C4-2B (cell line): ENCODE measurements at regions not wholly inside any gene's neighbourhood (a gene's known extent, or its start where the extent isn't known, plus 50 kb on each side); places are given as distances from the start of the nearest gene placed in this dataset.
"Not testable (repeated sequence)": the region's sequence is repeated elsewhere in the genome, so short reads cannot be mapped to it uniquely, and the experiment has no call there.

Experiments
- H3K27ac ChIP-seq: fragments of 450-650 bp; 2 replicates; pipeline ENCODE4 v1.5.1; 2017
- CTCF ChIP-seq: fragments of 450-650 bp; conservative IDR thresholded peaks from 2 replicates; pipeline ENCODE4 v1.5.1; 2017; ENCODE audit warnings: mild to moderate bottlenecking
- ZFX ChIP-seq: fragments of 450-650 bp; IDR thresholded peaks from 2 replicates; pipeline ENCODE4 v1.6.1; 2017

- TF ChIP-seq ZFX (no peak), CTCF (no peak)
- H3K27ac ChIP-seq: no peak overlapping the region
Observed at GRCh38 chrX:27136325-27136724, 326.8 kb downstream of the PPP4R3C start.

GRCh38 chrX:27132862-27133261, 330.3 kb downstream of the PPP4R3C start:
- TF ChIP-seq CTCF: no peak
- no peak for TF ChIP-seq ZFX
- H3K27ac ChIP-seq: no peak overlapping the region

- not testable (repeated sequence) for H3K27ac ChIP-seq
Observed at GRCh38 chrX:27087176-27087575, 376.0 kb downstream of the PPP4R3C start.

- TF ChIP-seq ZFX (no peak), CTCF (no peak)
- no peak overlapping the region for H3K27ac ChIP-seq
Observed at GRCh38 chrX:27086237-27086636, 376.9 kb downstream of the PPP4R3C start.

GRCh38 chrX:27085346-27085745, 377.8 kb downstream of the PPP4R3C start:
- H3K27ac ChIP-seq: no peak overlapping the region
- no peak for TF ChIP-seq ZFX
- no peak for TF ChIP-seq CTCF

- H3K27ac ChIP-seq: no peak overlapping the region
- TF ChIP-seq ZFX: no peak
- TF ChIP-seq CTCF: no peak
Observed at GRCh38 chrX:27078371-27078770, 384.8 kb downstream of the PPP4R3C start.

- no peak overlapping the region for H3K27ac ChIP-seq
- TF ChIP-seq CTCF (no peak), ZFX (no peak)
Observed at GRCh38 chrX:27057883-27058282, 405.3 kb downstream of the PPP4R3C start.

GRCh38 chrX:27039332-27039731, 423.8 kb downstream of the PPP4R3C start:
- TF ChIP-seq CTCF: no peak
- no peak for TF ChIP-seq ZFX
- no peak overlapping the region for H3K27ac ChIP-seq
